Naive B cell (primary cell): ENCODE measurements at regions not wholly inside any gene's neighbourhood (a gene's known extent, or its start where the extent isn't known, plus 50 kb on each side); places are given as distances from the start of the nearest gene placed in this dataset.
"Not testable (repeated sequence)": the region's sequence is repeated elsewhere in the genome, so short reads cannot be mapped to it uniquely, and the experiment has no call there.

Source experiments
- ATAC-seq, 2 donors: fragments of 150-1000 bp; cut with Tn5 transposase; 2 replicates each; pipeline ENCODE4 v1.10.0; 2021; ENCODE audit warnings: low read depth in 2 of 2, mild to moderate bottlenecking in 2 of 2, moderate library complexity in 2 of 2
- DNase-seq: peaks from one replicate; pipeline ENCODE4 v3.0.0; 2022
- H3K27ac Mint-ChIP-seq, 6 donors: one replicate each; pipeline ENCODE4 v1.8.0; 2020 to 2022; ENCODE audit warnings: mild to moderate bottlenecking in 6 of 6, mixed read lengths in 6 of 6, moderate library complexity in 5 of 6, inconsistent platforms in 2 of 6
- H3K27me3 Mint-ChIP-seq, 3 donors: one replicate each; pipeline ENCODE4 v1.8.0; 2021 to 2022; ENCODE audit warnings: mixed read lengths in 3 of 3, mild to moderate bottlenecking in 1 of 3
- H3K36me3 Mint-ChIP-seq, 2 donors: one replicate each; pipeline ENCODE4 v1.8.0; 2020 to 2022; ENCODE audit warnings: mixed read lengths in 2 of 2, inconsistent platforms in 1 of 2, mild to moderate bottlenecking in 1 of 2
- H3K4me1 Mint-ChIP-seq, 3 donors: one replicate each; pipeline ENCODE4 v1.8.0; 2020 to 2022; ENCODE audit warnings: mixed read lengths in 3 of 3, inconsistent platforms in 1 of 3, mild to moderate bottlenecking in 1 of 3, moderate library complexity in 1 of 3
- H3K4me3 Mint-ChIP-seq, 8 donors: one replicate each; pipeline ENCODE4 v1.8.0; 2020 to 2022; ENCODE audit warnings: mild to moderate bottlenecking in 8 of 8, mixed read lengths in 8 of 8, moderate library complexity in 8 of 8, inconsistent platforms in 2 of 8
- H3K9me3 Mint-ChIP-seq, 7 donors: one replicate each; pipeline ENCODE4 v1.8.0; 2020 to 2022; ENCODE audit warnings: mixed read lengths in 7 of 7, mild to moderate bottlenecking in 5 of 7, inconsistent platforms in 2 of 7, moderate library complexity in 1 of 7

DNA sequence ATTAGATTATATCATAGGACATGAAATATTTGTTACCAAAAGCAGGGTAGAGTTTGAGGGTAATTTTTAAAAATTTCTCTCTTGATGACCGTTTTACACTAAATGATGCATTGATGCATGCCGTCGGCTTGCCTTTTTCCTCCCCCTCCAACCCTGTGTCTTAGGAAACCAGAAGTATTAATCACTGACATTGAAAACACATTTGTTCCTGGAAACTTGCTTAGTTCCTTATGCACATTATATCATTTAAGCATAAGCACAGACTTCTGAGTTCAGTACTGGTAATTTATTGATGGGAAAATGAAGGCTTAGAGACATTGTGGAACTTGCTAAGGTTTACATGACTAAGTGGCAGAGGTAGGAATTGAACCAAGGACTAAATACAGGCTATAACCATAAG lies 206.3 kb upstream of the SPHKAP start:
- H3K36me3 Mint-ChIP-seq: no peaks in the 10 kb centered on the region
- no peak overlapping the region for H3K27ac Mint-ChIP-seq
- H3K9me3 Mint-ChIP-seq: peaks cover 0 to 16% (median 4%) of the 10 kb centered on the region in 7 donors
- ATAC-seq (no peak), DNase-seq (no peak)
- no peaks in the 10 kb centered on the region for H3K27me3 Mint-ChIP-seq
- H3K4me1 Mint-ChIP-seq: no peaks in the 10 kb centered on the region
- no peak overlapping the region for H3K4me3 Mint-ChIP-seq

DNA sequence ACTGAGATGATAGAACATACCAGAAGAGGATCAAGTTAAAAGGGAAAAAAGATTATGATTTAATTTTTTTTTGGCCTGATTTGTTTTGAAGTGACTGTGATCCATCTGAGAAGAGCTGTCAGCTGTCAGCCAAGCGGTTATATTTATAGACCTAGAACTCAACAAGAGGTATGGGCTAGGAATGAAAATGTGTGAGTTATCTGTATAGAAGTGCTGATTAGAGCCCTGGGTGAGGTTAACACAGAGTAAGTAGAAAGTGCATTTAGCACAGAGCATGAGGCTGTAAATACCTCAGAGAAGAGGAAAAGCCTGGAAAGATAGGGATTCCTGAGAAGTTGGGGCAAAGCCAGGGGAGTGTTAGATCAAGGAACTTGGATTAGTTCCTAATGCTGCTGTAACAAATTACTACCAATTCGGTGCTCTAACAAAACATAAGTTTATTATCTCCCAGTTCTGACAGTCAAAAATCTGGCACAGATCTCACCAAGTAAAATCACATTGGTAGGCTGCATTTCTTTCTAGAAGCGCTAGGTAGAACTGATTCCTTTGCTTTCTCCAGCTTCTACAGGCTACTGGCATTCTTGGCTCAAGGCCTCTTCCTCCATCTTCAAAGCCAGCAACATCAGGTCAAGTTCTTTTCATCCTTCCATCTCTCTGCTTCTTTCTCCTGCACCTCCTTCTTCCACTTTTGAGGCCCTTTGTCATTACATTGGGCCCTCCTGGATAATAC lies 197.4 kb upstream of the SPHKAP start:
- H3K4me3 Mint-ChIP-seq: no peak overlapping the region

DNA sequence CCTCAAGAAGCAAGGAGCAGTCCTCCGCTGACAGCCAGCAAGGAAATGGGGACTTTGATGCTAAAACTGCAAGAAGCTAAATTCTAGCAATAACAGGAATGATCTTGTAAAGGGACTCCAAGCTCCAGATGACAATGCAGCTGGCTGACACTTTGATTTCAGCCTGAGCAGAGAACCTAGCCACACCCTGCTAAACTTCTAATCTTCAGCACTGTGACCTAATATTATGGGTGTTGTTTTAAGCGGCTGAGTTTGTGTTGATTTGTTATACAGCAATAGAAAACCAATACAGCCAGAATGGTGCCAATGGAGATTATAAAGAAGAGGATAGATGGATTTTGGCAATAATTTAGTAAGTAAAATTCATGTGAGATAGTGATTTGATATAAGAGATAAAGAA lies 196.7 kb upstream of the SPHKAP start:
- peaks cover 0 to 4% (median 0%) of the 10 kb centered on the region in 7 donors for H3K9me3 Mint-ChIP-seq
- H3K27me3 Mint-ChIP-seq: no peaks in the 10 kb centered on the region
- ATAC-seq: no peak
- H3K4me1 Mint-ChIP-seq: no peaks in the 10 kb centered on the region
- H3K4me3 Mint-ChIP-seq: no peak overlapping the region
- DNase-seq: no peak
- H3K27ac Mint-ChIP-seq: no peak overlapping the region
- H3K36me3 Mint-ChIP-seq: no peaks in the 10 kb centered on the region

More for the DNA sequence above, 197.4 kb upstream of the SPHKAP start:
- no peak for DNase-seq
- ATAC-seq: no peak
- peaks cover 0 to 4% (median 0%) of the 10 kb centered on the region in 7 donors for H3K9me3 Mint-ChIP-seq
- no peak overlapping the region for H3K27ac Mint-ChIP-seq
- no peaks in the 10 kb centered on the region for H3K27me3 Mint-ChIP-seq
- no peaks in the 10 kb centered on the region for H3K4me1 Mint-ChIP-seq
- no peaks in the 10 kb centered on the region for H3K36me3 Mint-ChIP-seq

- ATAC-seq (no peak), DNase-seq (no peak)
- Mint-ChIP-seq H3K4me3 (no peak overlapping the region), H3K36me3 (no peaks in the 10 kb centered on the region), H3K27me3 (no peaks in the 10 kb centered on the region), H3K9me3 (peaks cover 0 to 4% (median 0%) of the 10 kb centered on the region in 7 donors), H3K27ac (no peak overlapping the region), H3K4me1 (no peaks in the 10 kb centered on the region)
Observed at GRCh38 chr2:228377533-228377932, 196.0 kb upstream of the SPHKAP start.

- H3K9me3 Mint-ChIP-seq: peaks cover 0 to 7% (median 0%) of the 10 kb centered on the region in 7 donors
- no peaks in the 10 kb centered on the region for H3K27me3 Mint-ChIP-seq
- H3K36me3 Mint-ChIP-seq: no peaks in the 10 kb centered on the region
- DNase-seq (no peak), ATAC-seq (no peak)
- no peak overlapping the region for H3K4me3 Mint-ChIP-seq
- H3K4me1 Mint-ChIP-seq: no peaks in the 10 kb centered on the region
- H3K27ac Mint-ChIP-seq: no peak overlapping the region
Observed at GRCh38 chr2:228374741-228375140, 193.3 kb upstream of the SPHKAP start.

DNA sequence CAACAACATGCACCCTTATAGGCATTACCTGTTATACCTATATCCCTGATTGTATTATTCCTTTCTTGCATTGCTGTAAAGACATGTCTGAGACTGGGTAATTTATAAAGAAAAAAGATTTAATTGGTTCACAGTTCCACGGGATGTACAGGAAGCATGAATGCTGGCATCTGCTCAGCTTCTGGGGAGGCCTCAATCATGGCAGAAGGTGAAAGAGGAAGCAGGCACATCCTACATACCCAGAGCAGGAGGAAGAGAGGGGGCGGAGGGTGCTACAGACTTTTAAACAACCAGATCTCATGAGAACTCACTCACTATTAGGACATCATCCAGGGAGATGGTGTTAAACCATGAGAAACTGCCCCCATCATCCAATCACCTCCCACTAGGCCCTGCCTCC lies 191.7 kb upstream of the SPHKAP start:
- no peak for ATAC-seq
- Mint-ChIP-seq H3K27ac (no peak overlapping the region), H3K27me3 (no peaks in the 10 kb centered on the region), H3K4me3 (no peak overlapping the region), H3K36me3 (no peaks in the 10 kb centered on the region), H3K9me3 (peaks cover 0 to 3% (median 0%) of the 10 kb centered on the region in 7 donors), H3K4me1 (no peaks in the 10 kb centered on the region)
- DNase-seq: no peak

DNA sequence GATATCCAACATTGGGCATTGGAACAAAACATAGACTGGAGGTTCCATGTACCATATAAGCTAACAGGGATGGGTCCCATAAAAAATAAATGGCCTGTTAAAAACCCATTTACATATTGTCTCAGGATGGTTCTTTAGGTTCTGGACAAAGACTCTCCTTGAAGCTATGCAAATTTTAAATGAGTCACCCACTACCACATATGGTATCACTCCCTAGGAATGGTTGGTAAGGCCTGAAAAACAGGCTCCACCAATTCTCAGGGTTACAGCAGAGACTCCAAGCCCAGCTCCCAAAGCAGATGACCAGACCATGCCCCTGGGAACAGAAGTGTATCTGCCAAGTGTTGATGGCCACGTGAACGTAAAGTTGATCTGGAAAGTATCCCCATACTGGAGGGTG lies 190.7 kb upstream of the SPHKAP start:
- no peaks in the 10 kb centered on the region for H3K36me3 Mint-ChIP-seq
- no peaks in the 10 kb centered on the region for H3K27me3 Mint-ChIP-seq
- H3K27ac Mint-ChIP-seq: no peak overlapping the region
- H3K9me3 Mint-ChIP-seq: peaks cover 0 to 3% (median 0%) of the 10 kb centered on the region in 7 donors
- no peak for DNase-seq
- no peak for ATAC-seq
- no peak overlapping the region for H3K4me3 Mint-ChIP-seq
- H3K4me1 Mint-ChIP-seq: no peaks in the 10 kb centered on the region

DNA sequence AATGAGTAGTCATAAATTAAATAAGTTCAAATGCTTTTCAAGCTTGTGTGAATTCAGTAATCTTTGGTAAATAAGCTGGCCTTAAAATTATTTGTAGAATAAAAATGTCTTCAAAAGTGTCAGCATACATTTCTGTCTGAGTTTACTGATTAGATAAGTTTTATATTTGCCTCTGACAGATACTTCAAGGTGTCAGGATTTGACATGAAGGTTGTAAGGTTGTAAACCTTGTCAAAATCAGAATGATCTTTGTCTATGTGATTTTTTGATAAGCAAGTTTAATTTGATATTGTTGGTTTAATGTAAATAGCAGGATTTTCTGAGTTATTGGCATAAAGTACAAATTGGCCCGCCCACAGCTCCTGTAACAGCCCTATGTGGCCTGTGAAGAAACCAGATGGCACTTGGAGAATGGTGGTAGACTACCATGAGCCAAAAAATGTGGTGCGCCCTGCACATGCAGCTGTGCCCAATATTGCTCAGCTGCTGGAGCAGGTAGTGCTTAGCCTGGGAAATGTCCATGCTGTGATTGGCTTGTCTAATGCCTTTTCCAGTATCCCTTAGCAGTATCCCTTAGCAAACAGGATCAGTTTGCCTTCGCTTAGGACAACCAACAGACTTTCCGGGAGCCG lies 188.0 kb upstream of the SPHKAP start:
- H3K4me1 Mint-ChIP-seq: no peaks in the 10 kb centered on the region
- DNase-seq (no peak), ATAC-seq (no peak)
- H3K27ac Mint-ChIP-seq: no peak overlapping the region
- H3K27me3 Mint-ChIP-seq: no peaks in the 10 kb centered on the region
- H3K36me3 Mint-ChIP-seq: no peaks in the 10 kb centered on the region
- H3K9me3 Mint-ChIP-seq: peaks cover 0 to 3% (median under 1%) of the 10 kb centered on the region in 7 donors
- no peak overlapping the region for H3K4me3 Mint-ChIP-seq

- no peak overlapping the region for H3K27ac Mint-ChIP-seq
- ATAC-seq: no peak
- H3K27me3 Mint-ChIP-seq: no peaks in the 10 kb centered on the region
- DNase-seq: no peak
- H3K36me3 Mint-ChIP-seq: no peaks in the 10 kb centered on the region
- peaks cover 0 to 3% (median 1%) of the 10 kb centered on the region in 7 donors for H3K9me3 Mint-ChIP-seq
- H3K4me3 Mint-ChIP-seq: no peak overlapping the region
- H3K4me1 Mint-ChIP-seq: no peaks in the 10 kb centered on the region
Observed at GRCh38 chr2:228367356-228367755, 185.9 kb upstream of the SPHKAP start.

DNA sequence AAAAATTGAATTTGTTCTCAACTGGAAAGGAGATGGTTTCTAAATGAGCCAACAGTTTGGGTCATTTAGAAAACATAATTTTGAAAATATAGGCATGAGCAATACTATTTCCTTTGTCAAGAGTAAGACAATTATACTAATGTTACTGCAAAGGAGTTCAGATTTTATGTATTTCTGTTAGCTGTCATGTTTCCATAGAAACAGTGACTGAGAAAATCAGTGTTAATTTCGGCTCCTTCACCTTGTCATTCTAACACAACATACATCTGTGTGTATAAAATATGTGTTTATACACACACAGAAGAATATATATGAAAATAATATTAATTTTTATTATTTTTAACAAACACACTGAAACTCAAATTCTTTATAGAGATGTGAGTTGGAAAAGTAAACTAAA lies 178.0 kb upstream of the SPHKAP start:
- Mint-ChIP-seq H3K4me3 (no peak overlapping the region), H3K4me1 (no peaks in the 10 kb centered on the region), H3K9me3 (peaks cover 0 to 4% (median 0%) of the 10 kb centered on the region in 7 donors), H3K27ac (no peak overlapping the region), H3K27me3 (no peaks in the 10 kb centered on the region), H3K36me3 (no peaks in the 10 kb centered on the region)
- DNase-seq (no peak), ATAC-seq (no peak)

- Mint-ChIP-seq H3K4me3 (no peak overlapping the region), H3K9me3 (peaks cover 0 to 4% (median 0%) of the 10 kb centered on the region in 7 donors), H3K4me1 (no peaks in the 10 kb centered on the region), H3K36me3 (no peaks in the 10 kb centered on the region), H3K27ac (no peak overlapping the region), H3K27me3 (no peaks in the 10 kb centered on the region)
- DNase-seq (no peak), ATAC-seq (no peak)
Observed at GRCh38 chr2:228355897-228356296, 174.4 kb upstream of the SPHKAP start.

DNA sequence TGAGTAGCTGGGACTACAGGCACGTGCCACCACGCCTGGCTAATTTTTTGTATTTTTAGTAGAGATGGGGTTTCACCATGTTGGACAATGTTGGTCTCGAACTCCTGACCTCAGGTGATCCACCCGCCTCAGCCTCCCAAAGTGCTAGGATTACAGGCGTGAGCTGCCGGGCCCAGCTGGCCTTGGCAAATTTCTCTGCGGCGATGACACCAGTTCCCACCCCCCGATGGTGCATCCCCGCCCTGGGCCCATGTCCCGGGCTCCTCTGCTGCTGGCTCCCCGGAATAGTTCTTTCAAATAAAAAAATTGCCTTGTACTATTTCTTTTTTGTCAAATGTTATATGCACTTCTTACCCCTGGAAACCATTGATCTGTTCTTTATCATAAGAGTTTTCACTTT lies 171.5 kb upstream of the SPHKAP start:
- ATAC-seq, H3K36me3 Mint-ChIP-seq, DNase-seq, H3K9me3 Mint-ChIP-seq, H3K27me3 Mint-ChIP-seq, H3K4me1 Mint-ChIP-seq, H3K4me3 Mint-ChIP-seq, H3K27ac Mint-ChIP-seq: not testable (repeated sequence)

DNA sequence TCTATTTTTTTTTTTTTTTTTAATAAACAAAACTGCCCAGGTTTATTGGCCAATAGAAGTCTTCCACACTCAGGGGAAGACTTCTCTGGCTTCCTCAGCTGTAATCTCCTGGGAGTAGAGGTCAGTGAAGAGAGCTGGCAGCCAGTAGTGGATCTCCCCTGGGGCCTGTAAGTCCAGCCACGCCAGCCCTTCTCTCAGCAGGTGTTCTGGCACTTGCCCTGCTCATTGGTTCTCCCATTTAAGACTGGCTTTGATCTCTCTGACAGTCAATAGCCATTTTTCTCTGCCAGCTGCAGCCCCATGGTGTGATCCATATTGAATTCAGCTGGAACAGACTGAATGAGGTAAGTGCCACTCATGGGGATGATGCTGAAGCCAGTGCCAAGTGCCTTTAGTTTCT lies 170.6 kb upstream of the SPHKAP start:
- H3K9me3 Mint-ChIP-seq: peaks cover 0 to 7% (median 2%) of the 10 kb centered on the region in 7 donors
- H3K4me1 Mint-ChIP-seq: no peaks in the 10 kb centered on the region
- H3K27me3 Mint-ChIP-seq: no peaks in the 10 kb centered on the region
- no peak overlapping the region for H3K4me3 Mint-ChIP-seq
- no peak for DNase-seq
- ATAC-seq: no peak
- H3K27ac Mint-ChIP-seq: no peak overlapping the region
- H3K36me3 Mint-ChIP-seq: no peaks in the 10 kb centered on the region

- Mint-ChIP-seq H3K4me1 (no peaks in the 10 kb centered on the region), H3K27ac (no peak overlapping the region)
- ATAC-seq: no peak
Observed at GRCh38 chr2:228348516-228349064, 167.1 kb upstream of the SPHKAP start.

More at GRCh38 chr2:228348516-228349064, 167.1 kb upstream of the SPHKAP start:
- Mint-ChIP-seq H3K27me3 (no peaks in the 10 kb centered on the region), H3K36me3 (no peaks in the 10 kb centered on the region), H3K4me3 (no peak overlapping the region), H3K9me3 (peaks cover 0 to 11% (median 4%) of the 10 kb centered on the region in 7 donors)
- DNase-seq: no peak
